D721Med (cell line): ENCODE measurements at regions not wholly inside any gene's neighbourhood (a gene's known extent, or its start where the extent isn't known, plus 50 kb on each side); places are given as distances from the start of the nearest gene placed in this dataset.

ENCODE experiments used
- DNase-seq: peaks from one replicate; pipeline ENCODE4 v3.0.0; 2011; ENCODE audit warnings: low spot score; ENCODE audit not compliant: insufficient read length
- FAIRE-seq: peaks from 2 replicates; lab custom pipeline; 2011; peaks lifted over from hg19 to GRCh38; lab: Jason Lieb, UNC
- CTCF ChIP-seq: IDR thresholded peaks from 2 replicates; pipeline ENCODE4 v1.5.1; 2012; ENCODE audit warnings: mild to moderate bottlenecking, control low read depth; ENCODE audit not compliant: insufficient read depth; ENCODE audit errors: missing control alignments

DNA sequence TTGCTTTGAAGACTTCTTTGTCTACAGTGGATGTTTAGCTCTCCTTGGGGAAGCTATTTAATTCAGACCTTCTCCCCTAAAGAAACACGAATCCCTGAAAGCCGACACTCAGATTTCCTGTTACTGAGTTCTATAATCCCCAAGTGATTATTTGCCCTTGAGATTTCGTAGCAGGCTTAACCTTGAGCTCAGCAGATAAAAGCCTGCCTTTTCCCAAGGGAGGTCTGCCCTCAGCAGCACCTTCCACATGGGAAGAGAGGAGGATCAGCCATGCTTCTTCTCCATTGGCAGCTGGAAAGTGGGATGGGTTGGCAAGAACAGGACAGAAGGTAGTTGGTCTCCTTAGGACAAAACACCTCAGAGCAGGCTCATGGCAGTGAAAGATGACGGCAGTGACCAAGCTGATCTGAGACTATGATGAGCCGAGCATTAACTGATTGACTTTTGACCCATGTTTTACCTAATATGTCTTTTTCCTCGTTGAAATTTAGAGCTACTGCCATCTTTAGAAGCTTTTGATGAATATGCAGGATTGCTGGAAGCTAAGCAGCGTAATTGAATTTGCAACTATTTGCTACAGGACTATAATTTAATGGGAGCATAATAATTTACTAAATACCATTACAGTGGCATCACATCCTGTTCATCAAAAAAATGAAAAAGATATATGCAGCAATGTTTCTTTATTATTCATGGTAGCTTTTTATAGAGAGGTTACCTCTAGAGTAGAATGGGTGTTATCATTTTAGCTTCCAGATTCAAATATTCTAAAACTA lies 511.1 kb upstream of the ID2 start:
- DNase-seq (no peak), FAIRE-seq (no peak)
- no peak for TF ChIP-seq CTCF

GRCh38 chr2:8171608-8172007 lies 510.2 kb upstream of the ID2 start:
- DNase-seq, result no peak
- TF ChIP-seq CTCF, result no peak
- FAIRE-seq, result no peak

DNA sequence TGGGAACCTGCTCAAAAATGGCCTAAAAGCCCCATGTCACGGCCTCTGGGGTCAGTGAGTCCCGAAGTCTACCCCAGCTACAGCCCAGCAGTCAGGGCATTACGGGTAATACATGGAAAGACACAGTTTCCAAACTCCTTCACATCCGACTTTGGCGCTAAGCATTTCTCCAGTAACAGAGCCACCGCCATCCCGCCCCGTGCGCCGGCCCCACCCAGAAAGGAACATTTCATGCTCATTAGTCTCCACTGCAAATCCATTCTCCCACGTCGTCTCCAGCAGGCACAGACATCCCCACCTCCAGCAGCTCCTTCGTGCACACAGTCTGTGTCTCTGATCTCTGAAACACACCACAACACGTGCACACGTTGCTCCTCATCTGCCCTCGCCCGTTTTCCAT lies 509.2 kb upstream of the ID2 start:
- no peak for TF ChIP-seq CTCF
- FAIRE-seq (no peak), DNase-seq (no peak)

GRCh38 chr2:8174641-8175257 lies 507.1 kb upstream of the ID2 start:
- no peak for TF ChIP-seq CTCF
- no peak for FAIRE-seq
- DNase-seq, result no peak

GRCh38 chr2:8176887-8177286 lies 505.0 kb upstream of the ID2 start:
- no peak for TF ChIP-seq CTCF
- FAIRE-seq (no peak), DNase-seq (no peak)

DNA sequence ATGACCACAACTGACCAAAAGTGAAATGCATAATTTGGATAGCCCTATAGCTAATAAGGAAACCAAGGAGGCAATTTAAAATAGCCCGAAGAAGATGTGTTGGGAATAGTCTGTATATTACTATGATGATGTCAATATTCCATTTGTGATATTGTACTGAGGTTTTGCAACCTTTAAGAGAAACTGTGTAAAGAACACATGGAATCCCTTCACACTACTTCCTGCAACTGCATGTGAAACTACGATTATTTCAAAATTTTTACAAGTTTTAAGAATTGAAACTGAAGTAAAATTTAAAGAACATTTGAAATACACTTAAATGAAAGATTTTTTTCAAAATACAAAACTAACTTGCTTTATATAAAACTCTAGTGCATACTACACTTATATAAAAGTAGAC lies 504.3 kb upstream of the ID2 start:
- FAIRE-seq (no peak), DNase-seq (no peak)
- TF ChIP-seq CTCF, result no peak

DNA sequence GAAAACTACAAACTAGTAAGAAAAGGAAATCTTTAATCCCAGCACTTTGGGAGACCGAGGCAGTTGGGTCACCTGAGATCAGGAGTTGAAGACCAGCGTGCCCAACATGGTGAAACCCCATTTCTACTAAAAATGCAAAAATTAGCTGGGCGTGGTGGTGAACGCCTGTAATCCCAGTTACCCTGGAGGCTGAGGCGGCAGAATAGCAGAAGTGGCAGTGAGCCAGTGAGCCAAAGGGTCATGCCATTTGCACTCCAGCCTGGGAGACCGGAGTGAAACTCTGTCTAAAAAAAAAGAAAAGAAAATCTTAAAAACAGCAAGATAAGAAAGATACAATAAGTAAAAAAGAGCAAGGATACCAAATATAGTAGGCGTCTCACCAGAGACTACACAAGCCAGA lies 502.9 kb upstream of the ID2 start:
- no peak for TF ChIP-seq CTCF
- FAIRE-seq, result no peak
- DNase-seq, result no peak
